Mesenchymal stem cell (in vitro differentiated cells and primary cell): ENCODE measurements at regions not wholly inside any gene's neighbourhood (a gene's known extent, or its start where the extent isn't known, plus 50 kb on each side); places are given as distances from the start of the nearest gene placed in this dataset.

ENCODE experiments used
- DNase-seq: peaks from one replicate; pipeline ENCODE4 v3.0.0-alpha.2; 2013
- H2AFZ ChIP-seq: one replicate; pipeline ENCODE4 v1.6.1; 2013; ENCODE audit warnings: low read depth, mild to moderate bottlenecking, control low read depth, inconsistent platforms, low read length, moderate library complexity
- H2AK5ac ChIP-seq: 2 replicates; pipeline ENCODE4 v1.6.1; 2013; ENCODE audit warnings: low read length, moderate library complexity, mild to moderate bottlenecking, inconsistent platforms; ENCODE audit not compliant: severe bottlenecking
- H2BK120ac ChIP-seq: one replicate; pipeline ENCODE4 v1.6.1; 2013; ENCODE audit warnings: low read depth, mild to moderate bottlenecking, inconsistent platforms, low read length, moderate library complexity
- H2BK12ac ChIP-seq, 2 experiments: one replicate each; pipeline ENCODE4 v1.6.1; 2013; ENCODE audit warnings: inconsistent platforms in 2 of 2, low read length in 2 of 2, mild to moderate bottlenecking in 2 of 2, moderate library complexity in 2 of 2, control low read depth in 1 of 2
- H2BK15ac ChIP-seq: one replicate; pipeline ENCODE4 v1.6.1; 2013; ENCODE audit warnings: mild to moderate bottlenecking, low read depth, inconsistent platforms; ENCODE audit not compliant: poor library complexity, severe bottlenecking
- H2BK5ac ChIP-seq: 2 replicates; pipeline ENCODE4 v1.6.1; 2013; ENCODE audit warnings: low read depth, mild to moderate bottlenecking, low read length, control low read depth, inconsistent platforms; ENCODE audit not compliant: poor library complexity, severe bottlenecking
- H3K14ac ChIP-seq, 2 experiments: one replicate each; pipeline ENCODE4 v1.6.1; 2013; ENCODE audit warnings: inconsistent platforms in 2 of 2, low read length in 2 of 2, control low read depth in 1 of 2, mild to moderate bottlenecking in 1 of 2, moderate library complexity in 1 of 2
- H3K18ac ChIP-seq, 2 experiments: one replicate each; pipeline ENCODE4 v1.6.1; 2013; ENCODE audit warnings: inconsistent platforms in 2 of 2, low read length in 2 of 2, control low read depth in 1 of 2, low read depth in 1 of 2, mild to moderate bottlenecking in 1 of 2
- H3K23ac ChIP-seq, 2 experiments: one replicate each; pipeline ENCODE4 v1.6.1; 2013; ENCODE audit warnings: inconsistent platforms in 2 of 2, low read length in 2 of 2, mild to moderate bottlenecking in 2 of 2, moderate library complexity in 2 of 2, control low read depth in 1 of 2
- H3K27ac ChIP-seq: 2 replicates; pipeline ENCODE4 v1.5.1; 2013; ENCODE audit warnings: mild to moderate bottlenecking, moderate library complexity, low read length, control low read depth, inconsistent platforms; ENCODE audit not compliant: poor library complexity, severe bottlenecking
- H3K27me3 ChIP-seq, 2 experiments: 2 replicates each; pipeline versions ENCODE4 v1.6.1 to v1.7.0; 2013; ENCODE audit warnings: low read length in 2 of 2, mild to moderate bottlenecking in 2 of 2, moderate library complexity in 2 of 2, control low read depth in 1 of 2, inconsistent platforms in 1 of 2; ENCODE audit not compliant: control insufficient read depth in 1 of 2, insufficient read depth in 1 of 2
- H3K36me3 ChIP-seq, 2 experiments: 2 replicates each; pipeline versions ENCODE4 v1.6.1 to v1.7.0; 2013; ENCODE audit warnings: low read length in 2 of 2, control low read depth in 1 of 2, inconsistent platforms in 1 of 2, low read depth in 1 of 2, mild to moderate bottlenecking in 1 of 2; ENCODE audit not compliant: insufficient read depth in 2 of 2, control insufficient read depth in 1 of 2
- H3K4ac ChIP-seq, 2 experiments: one replicate each; pipeline ENCODE4 v1.6.1; 2013; ENCODE audit warnings: inconsistent platforms in 2 of 2, low read length in 2 of 2, mild to moderate bottlenecking in 2 of 2, moderate library complexity in 2 of 2, control low read depth in 1 of 2, low read depth in 1 of 2
- H3K4me1 ChIP-seq: 2 replicates; pipeline ENCODE4 v1.6.1; 2013; ENCODE audit warnings: low read depth, low read length, control low read depth; ENCODE audit not compliant: control insufficient read depth, insufficient read depth
- H3K4me2 ChIP-seq: 2 replicates; pipeline ENCODE4 v1.6.1; 2013; ENCODE audit warnings: low read length, mild to moderate bottlenecking, inconsistent platforms; ENCODE audit not compliant: poor library complexity, severe bottlenecking
- H3K4me3 ChIP-seq, 2 experiments: 2 replicates each; pipeline versions ENCODE4 v1.5.1 to v1.7.0; 2013; ENCODE audit warnings: low read length in 2 of 2, mild to moderate bottlenecking in 2 of 2, control low read depth in 1 of 2, low read depth in 1 of 2; ENCODE audit not compliant: insufficient read depth in 1 of 2
- H3K79me1 ChIP-seq: replicated peaks from 2 replicates; pipeline ENCODE4 v1.6.1; 2013; ENCODE audit warnings: mild to moderate bottlenecking, control low read depth, low read length, inconsistent platforms; ENCODE audit not compliant: poor library complexity, severe bottlenecking
- H3K9ac ChIP-seq: 2 replicates; pipeline ENCODE4 v1.7.0; 2013; ENCODE audit warnings: mild to moderate bottlenecking, low read length, moderate library complexity
- H3K9me3 ChIP-seq: 2 replicates; pipeline ENCODE4 v1.7.0; 2013; ENCODE audit warnings: mild to moderate bottlenecking, low read length; ENCODE audit not compliant: control insufficient read depth
- H4K8ac ChIP-seq: one replicate; pipeline ENCODE4 v1.6.1; 2013; ENCODE audit warnings: inconsistent platforms, mild to moderate bottlenecking, low read length, moderate library complexity
- H4K91ac ChIP-seq: one replicate; pipeline ENCODE4 v1.6.1; 2013; ENCODE audit warnings: mild to moderate bottlenecking, low read length, inconsistent platforms
- WGBS: methylation state at CpG from one replicate; pipeline ENCODE4 v1.1.7; 2013; ENCODE audit warnings: mixed read lengths; 5-methylcytosine and 5-hydroxymethylcytosine counted together

GRCh38 chr10:8245131-8245813 lies 190.8 kb downstream of the GATA3 start:
- Histone ChIP-seq H2BK12ac (no peak overlapping the region), H4K8ac (no peak overlapping the region), H3K4ac (no peak overlapping the region), H3K4me2 (no peak overlapping the region), H2AK5ac (no peak overlapping the region), H3K27ac (no peak overlapping the region), H3K4me1 (no peaks in the 10 kb centered on the region), H3K18ac (no peak overlapping the region), H3K27me3 (no peaks in the 10 kb centered on the region), H3K14ac (no peak overlapping the region), H3K9me3 (peaks cover 11% of the 10 kb centered on the region), H2BK5ac (no peak overlapping the region), H2AFZ (no peak overlapping the region), H3K36me3 (no peaks in the 10 kb centered on the region), H3K4me3 (no peak overlapping the region), H4K91ac (no peak overlapping the region), H3K79me1 (no peaks in the 10 kb centered on the region), H3K9ac (no peak overlapping the region), H3K23ac (no peak overlapping the region), H2BK15ac (peak overlapping the region; percentile 76), H2BK120ac (no peak overlapping the region)
- 42% methylated on average over 5 of the region's 8 CpGs for WGBS
- no peak for DNase-seq

- peaks cover 11% of the 10 kb centered on the region for H3K9me3 ChIP-seq
- no peaks in the 10 kb centered on the region for H3K79me1 ChIP-seq
- no peak overlapping the region for H2BK5ac ChIP-seq
- H3K14ac ChIP-seq: no peak overlapping the region
- 72% methylated on average over 3 of the region's 3 CpGs for WGBS
- H4K8ac ChIP-seq: no peak overlapping the region
- no peak overlapping the region for H2BK15ac ChIP-seq
- H3K9ac ChIP-seq: no peak overlapping the region
- no peak overlapping the region for H3K18ac ChIP-seq
- no peak overlapping the region for H3K4me2 ChIP-seq
- H3K27me3 ChIP-seq: no peaks in the 10 kb centered on the region
- no peak overlapping the region for H3K27ac ChIP-seq
- no peak overlapping the region for H2BK120ac ChIP-seq
- no peak overlapping the region for H3K4ac ChIP-seq
- H4K91ac ChIP-seq: no peak overlapping the region
- H3K23ac ChIP-seq: no peak overlapping the region
- H3K4me3 ChIP-seq: no peak overlapping the region
- DNase-seq: no peak
- no peak overlapping the region for H2AK5ac ChIP-seq
- H2AFZ ChIP-seq: no peak overlapping the region
- no peak overlapping the region for H2BK12ac ChIP-seq
- no peaks in the 10 kb centered on the region for H3K4me1 ChIP-seq
- H3K36me3 ChIP-seq: no peaks in the 10 kb centered on the region
Observed at GRCh38 chr10:8245814-8246142, 191.3 kb downstream of the GATA3 start.

GRCh38 chr10:8246548-8246947 lies 192.1 kb downstream of the GATA3 start:
- H2BK5ac ChIP-seq: no peak overlapping the region
- H2BK15ac ChIP-seq: no peak overlapping the region
- H3K9me3 ChIP-seq: peaks cover 11% of the 10 kb centered on the region
- no peak overlapping the region for H2AFZ ChIP-seq
- no peak overlapping the region for H3K23ac ChIP-seq
- H2AK5ac ChIP-seq: no peak overlapping the region
- H4K91ac ChIP-seq: no peak overlapping the region
- H3K36me3 ChIP-seq: no peaks in the 10 kb centered on the region
- no peak overlapping the region for H3K4me2 ChIP-seq
- no peak overlapping the region for H3K27ac ChIP-seq
- no peak overlapping the region for H2BK120ac ChIP-seq
- H3K18ac ChIP-seq: no peak overlapping the region
- H3K4ac ChIP-seq: no peak overlapping the region
- no peaks in the 10 kb centered on the region for H3K4me1 ChIP-seq
- H3K79me1 ChIP-seq: no peaks in the 10 kb centered on the region
- WGBS: 78% methylated on average over 2 of the region's 2 CpGs
- no peak overlapping the region for H2BK12ac ChIP-seq
- DNase-seq: no peak
- no peaks in the 10 kb centered on the region for H3K27me3 ChIP-seq
- H3K9ac ChIP-seq: no peak overlapping the region
- H4K8ac ChIP-seq: no peak overlapping the region
- H3K14ac ChIP-seq: no peak overlapping the region
- no peak overlapping the region for H3K4me3 ChIP-seq

GRCh38 chr10:8247191-8247590 lies 192.7 kb downstream of the GATA3 start:
- no peak for DNase-seq
- Histone ChIP-seq H3K27ac (no peak overlapping the region), H3K4me1 (no peaks in the 10 kb centered on the region)

More at GRCh38 chr10:8247191-8247590, 192.7 kb downstream of the GATA3 start:
- no peak overlapping the region for H2BK5ac ChIP-seq
- H3K9me3 ChIP-seq: peaks cover 11% of the 10 kb centered on the region
- H3K9ac ChIP-seq: no peak overlapping the region
- H2BK15ac ChIP-seq: no peak overlapping the region
- H3K18ac ChIP-seq: no peak overlapping the region
- H3K79me1 ChIP-seq: no peaks in the 10 kb centered on the region
- no peak overlapping the region for H3K4ac ChIP-seq
- no peaks in the 10 kb centered on the region for H3K27me3 ChIP-seq
- H2AK5ac ChIP-seq: no peak overlapping the region
- H3K36me3 ChIP-seq: no peaks in the 10 kb centered on the region
- no peak overlapping the region for H4K91ac ChIP-seq
- no peak overlapping the region for H3K23ac ChIP-seq
- H4K8ac ChIP-seq: no peak overlapping the region
- no peak overlapping the region for H2AFZ ChIP-seq
- H3K14ac ChIP-seq: no peak overlapping the region
- no peak overlapping the region for H2BK12ac ChIP-seq
- no peak overlapping the region for H3K4me2 ChIP-seq
- WGBS: 100% methylated on average over 1 of the region's 2 CpGs
- no peak overlapping the region for H2BK120ac ChIP-seq
- no peak overlapping the region for H3K4me3 ChIP-seq
